Astrocyte (in vitro differentiated cells and primary cell): ENCODE measurements at regions not wholly inside any gene's neighbourhood (a gene's known extent, or its start where the extent isn't known, plus 50 kb on each side); places are given as distances from the start of the nearest gene placed in this dataset.

ENCODE experiments used
- EZH2 ChIP-seq: IDR thresholded peaks from 2 replicates; pipeline ENCODE4 v1.6.1; 2012; ENCODE audit warnings: mild to moderate bottlenecking, low read length, inconsistent platforms; ENCODE audit not compliant: insufficient read depth
- TF ChIP-seq, protein P1 (sequence below): IDR thresholded peaks from 2 replicates; pipeline ENCODE4 v1.5.1; 2011; ENCODE audit warnings: low read depth, mild to moderate bottlenecking, inconsistent platforms, low read length, moderate library complexity; ENCODE audit not compliant: insufficient read depth

DNA sequence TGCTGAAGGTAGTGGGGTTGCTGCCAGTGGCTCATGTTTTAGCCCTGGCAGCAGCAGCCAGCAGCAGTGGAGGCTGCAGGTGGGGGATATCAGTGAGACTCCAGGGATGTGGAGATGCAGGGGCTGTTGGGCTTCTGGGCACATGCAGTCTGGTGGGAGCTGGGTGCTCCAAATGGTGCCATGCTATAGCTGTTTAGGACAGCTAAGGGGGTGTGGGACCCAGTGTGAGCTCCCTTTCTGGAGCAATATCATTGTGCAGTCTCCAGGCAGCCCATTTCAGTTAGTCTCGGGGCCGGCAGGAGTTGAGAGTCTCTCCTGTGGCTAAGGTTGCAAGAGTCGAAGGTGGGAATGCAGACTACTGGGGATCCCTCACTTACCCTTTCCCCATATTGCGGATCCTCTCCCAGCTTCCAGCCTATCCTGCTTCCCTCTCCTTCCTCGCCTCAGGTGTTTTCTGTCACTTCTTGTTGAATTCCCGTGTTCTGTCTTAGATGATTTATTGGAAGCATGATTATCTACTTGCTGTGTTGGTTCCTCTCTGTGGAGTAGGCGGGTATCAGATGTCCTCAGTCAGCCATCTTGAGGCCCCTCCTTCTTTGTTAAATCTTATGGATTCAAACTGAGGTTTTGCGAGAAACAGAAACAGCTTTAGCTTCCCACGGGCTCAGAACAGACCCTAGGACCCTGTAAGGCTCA is 112.0 kb downstream of the FAM43A start:
- TF ChIP-seq, protein P1, sequence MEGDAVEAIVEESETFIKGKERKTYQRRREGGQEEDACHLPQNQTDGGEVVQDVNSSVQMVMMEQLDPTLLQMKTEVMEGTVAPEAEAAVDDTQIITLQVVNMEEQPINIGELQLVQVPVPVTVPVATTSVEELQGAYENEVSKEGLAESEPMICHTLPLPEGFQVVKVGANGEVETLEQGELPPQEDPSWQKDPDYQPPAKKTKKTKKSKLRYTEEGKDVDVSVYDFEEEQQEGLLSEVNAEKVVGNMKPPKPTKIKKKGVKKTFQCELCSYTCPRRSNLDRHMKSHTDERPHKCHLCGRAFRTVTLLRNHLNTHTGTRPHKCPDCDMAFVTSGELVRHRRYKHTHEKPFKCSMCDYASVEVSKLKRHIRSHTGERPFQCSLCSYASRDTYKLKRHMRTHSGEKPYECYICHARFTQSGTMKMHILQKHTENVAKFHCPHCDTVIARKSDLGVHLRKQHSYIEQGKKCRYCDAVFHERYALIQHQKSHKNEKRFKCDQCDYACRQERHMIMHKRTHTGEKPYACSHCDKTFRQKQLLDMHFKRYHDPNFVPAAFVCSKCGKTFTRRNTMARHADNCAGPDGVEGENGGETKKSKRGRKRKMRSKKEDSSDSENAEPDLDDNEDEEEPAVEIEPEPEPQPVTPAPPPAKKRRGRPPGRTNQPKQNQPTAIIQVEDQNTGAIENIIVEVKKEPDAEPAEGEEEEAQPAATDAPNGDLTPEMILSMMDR = no peak
- TF ChIP-seq EZH2 = no peak
